ENCODE measurements at regions not wholly inside any gene's neighbourhood (a gene's known extent, or its start where the extent isn't known, plus 50 kb on each side); places are given as distances from the start of the nearest gene placed in this dataset.

- TF ChIP-seq CREM (IDR thresholded peaks at IDR 0.05; ENCODE audit: low read depth) = no peak
- TF ChIP-seq TCF12 (IDR thresholded peaks at IDR 0.05; ENCODE audit: low read depth, low read length) = no peak
- TF ChIP-seq REST (IDR thresholded peaks at IDR 0.05; ENCODE audit: low read depth, low read length) = no peak
Observed at GRCh38 chr3:104908761-104909160, 457.9 kb upstream of the ALCAM start.
